GM23338 (cell line): ENCODE measurements at regions not wholly inside any gene's neighbourhood (a gene's known extent, or its start where the extent isn't known, plus 50 kb on each side); places are given as distances from the start of the nearest gene placed in this dataset.
A peak's percentile ranks its signal among the peaks of the same experiment; 100 is the strongest.

Experiments
- ATAC-seq: fragments of 200-7000 bp; cut with Tn5 transposase; 3 replicates; pipeline ENCODE4 v1.9.1; 2020
- DNase-seq: peaks from one replicate; pipeline ENCODE4 v3.0.0-alpha.2; 2015; ENCODE audit warnings: low spot score
- H2AFZ ChIP-seq: fragments of 200-600 bp; sonication (generic); 2 replicates; pipeline ENCODE4 v1.8.0; 2016; ENCODE audit warnings: antibody characterized with exemption, mild to moderate bottlenecking, moderate library complexity
- H3F3A ChIP-seq: fragments of 200-600 bp; sonication (generic); replicated peaks from 2 replicates; pipeline ENCODE4 v1.8.0; 2017; ENCODE audit warnings: antibody characterized with exemption, mixed run types, low read depth
- H3K27ac ChIP-seq: fragments of 200-600 bp; sonication (generic); 2 replicates; pipeline ENCODE4 v1.6.1; 2016; ENCODE audit warnings: low read depth
- H3K27me3 ChIP-seq: fragments of 200-600 bp; sonication (generic); 2 replicates; pipeline ENCODE4 v1.8.0; 2016; ENCODE audit warnings: mild to moderate bottlenecking, mixed run types, moderate library complexity; ENCODE audit not compliant: insufficient read depth
- H3K36me3 ChIP-seq: fragments of 200-600 bp; sonication (generic); 2 replicates; pipeline ENCODE4 v1.8.0; 2016; ENCODE audit warnings: mild to moderate bottlenecking; ENCODE audit not compliant: insufficient read depth
- H3K4me1 ChIP-seq: fragments of 200-600 bp; sonication (generic); 2 replicates; pipeline ENCODE4 v1.8.0; 2016; ENCODE audit warnings: mild to moderate bottlenecking, moderate library complexity; ENCODE audit not compliant: insufficient read depth
- H3K4me2 ChIP-seq: fragments of 200-600 bp; sonication (generic); 2 replicates; pipeline ENCODE4 v1.7.1; 2017; ENCODE audit warnings: mixed run types
- H3K4me3 ChIP-seq: fragments of 200-600 bp; sonication (generic); 2 replicates; pipeline ENCODE4 v1.6.1; 2016; ENCODE audit warnings: mixed run types
- H3K79me2 ChIP-seq: fragments of 200-600 bp; sonication (generic); replicated peaks from 2 replicates; pipeline ENCODE4 v1.8.0; 2017; ENCODE audit warnings: mild to moderate bottlenecking; ENCODE audit not compliant: insufficient read depth
- H3K9me2 ChIP-seq: fragments of 200-600 bp; sonication (generic); 2 replicates; pipeline ENCODE4 v1.8.0; 2017; ENCODE audit not compliant: insufficient read depth
- H4K20me1 ChIP-seq: fragments of 200-600 bp; sonication (generic); replicated peaks from 2 replicates; pipeline ENCODE4 v1.8.0; 2017; ENCODE audit warnings: mild to moderate bottlenecking; ENCODE audit not compliant: insufficient read depth
- H3K27ac Mint-ChIP-seq: 2 replicates; pipeline ENCODE4 v1.8.0; 2020; ENCODE audit warnings: inconsistent platforms, mild to moderate bottlenecking, moderate library complexity, mixed read lengths
- H3K27me3 Mint-ChIP-seq: 3 replicates; pipeline ENCODE4 v1.8.0; 2022; ENCODE audit warnings: low read depth, mild to moderate bottlenecking, moderate library complexity, mixed read lengths, inconsistent platforms; ENCODE audit not compliant: insufficient read depth, poor library complexity
- H3K36me3 Mint-ChIP-seq: 3 replicates; pipeline ENCODE4 v1.8.0; 2021; ENCODE audit warnings: low read depth, mild to moderate bottlenecking, inconsistent platforms, moderate library complexity, mixed read lengths
- H3K4me1 Mint-ChIP-seq: 3 replicates; pipeline ENCODE4 v1.8.0; 2020; ENCODE audit warnings: mild to moderate bottlenecking, inconsistent platforms, mixed read lengths
- H3K4me3 Mint-ChIP-seq: 3 replicates; pipeline ENCODE4 v1.8.0; 2021; ENCODE audit warnings: moderate library complexity, mild to moderate bottlenecking, inconsistent platforms, mixed read lengths
- H3K9me3 Mint-ChIP-seq: 3 replicates; pipeline ENCODE4 v1.8.0; 2020; ENCODE audit warnings: moderate library complexity, mild to moderate bottlenecking, inconsistent platforms, mixed read lengths
- CREB1 ChIP-seq: fragments of 250-450 bp; sonication (Bioruptor Pico); IDR thresholded peaks from 2 replicates; pipeline ENCODE4 v1.5.0; 2020; ENCODE audit warnings: low read depth, mild to moderate bottlenecking, moderate library complexity
- EZH2 ChIP-seq: fragments of 200-600 bp; sonication (generic); IDR thresholded peaks from one replicate; pipeline ENCODE4 v1.8.0; 2017; ENCODE audit warnings: antibody characterized with exemption, mild to moderate bottlenecking, low read depth; ENCODE audit not compliant: unreplicated experiment
- EZH2phosphoT487 ChIP-seq: fragments of 200-600 bp; sonication (generic); IDR thresholded peaks from one replicate; pipeline ENCODE4 v1.8.1; 2018; ENCODE audit warnings: antibody characterized with exemption; ENCODE audit not compliant: unreplicated experiment
- JUNB ChIP-seq: IDR thresholded peaks from one replicate; pipeline ENCODE4 v1.6.1; 2016; ENCODE audit warnings: antibody characterized with exemption; ENCODE audit not compliant: unreplicated experiment
- STAT1 ChIP-seq: IDR thresholded peaks from one replicate; pipeline ENCODE4 v1.6.1; 2016; ENCODE audit warnings: antibody characterized with exemption; ENCODE audit not compliant: unreplicated experiment
- ZNF331 ChIP-seq: fragments of 250-450 bp; sonication (Bioruptor Pico); IDR thresholded peaks from 2 replicates; pipeline ENCODE4 v1.5.0; 2020; ENCODE audit warnings: low read depth, mild to moderate bottlenecking, moderate library complexity
- TF ChIP-seq, protein P1 (sequence below): IDR thresholded peaks from one replicate; pipeline ENCODE4 v1.6.1; 2018; ENCODE audit warnings: antibody characterized with exemption; ENCODE audit not compliant: unreplicated experiment
- TF ChIP-seq, protein P2 (sequence below), 2 experiments: fragments of 200-600 bp in 1 of 2; sonication (generic) in 1 of 2; conservative IDR thresholded peaks; 2 replicates each; pipeline versions ENCODE4 v1.5.1 to v1.6.1; 2016 to 2017; ENCODE audit warnings: antibody characterized with exemption in 2 of 2, low read depth in 2 of 2, mild to moderate bottlenecking in 2 of 2, moderate library complexity in 1 of 2
- TF ChIP-seq, protein P3 (sequence below): fragments of 250-450 bp; sonication (Bioruptor Pico); IDR thresholded peaks from 2 replicates; pipeline ENCODE4 v1.5.0; 2020; ENCODE audit warnings: mild to moderate bottlenecking, moderate library complexity
- TF ChIP-seq, protein P4 (sequence below): IDR thresholded peaks from 2 replicates; pipeline ENCODE4 v1.6.1; 2016; ENCODE audit warnings: antibody characterized with exemption

DNA sequence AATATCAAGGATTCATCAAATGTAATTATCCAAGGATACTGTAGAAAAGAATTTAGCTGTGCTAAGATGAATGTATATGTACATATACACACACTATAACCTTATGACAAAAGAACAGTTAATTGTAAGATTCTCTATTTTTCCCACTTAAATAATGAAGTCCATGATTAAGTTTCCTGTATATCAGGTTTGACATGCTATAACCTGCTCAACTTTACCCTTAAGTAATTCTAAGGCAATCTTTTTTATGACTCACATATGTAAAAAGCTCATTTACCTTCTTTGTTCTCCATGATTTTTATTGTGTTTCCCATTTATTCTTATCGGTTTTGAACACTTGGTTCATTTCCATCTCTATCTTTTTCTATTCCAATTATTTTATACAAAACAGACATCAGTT, 1213.1 kb upstream of the SLC39A10 start (continued):
- TF ChIP-seq, protein P1, sequence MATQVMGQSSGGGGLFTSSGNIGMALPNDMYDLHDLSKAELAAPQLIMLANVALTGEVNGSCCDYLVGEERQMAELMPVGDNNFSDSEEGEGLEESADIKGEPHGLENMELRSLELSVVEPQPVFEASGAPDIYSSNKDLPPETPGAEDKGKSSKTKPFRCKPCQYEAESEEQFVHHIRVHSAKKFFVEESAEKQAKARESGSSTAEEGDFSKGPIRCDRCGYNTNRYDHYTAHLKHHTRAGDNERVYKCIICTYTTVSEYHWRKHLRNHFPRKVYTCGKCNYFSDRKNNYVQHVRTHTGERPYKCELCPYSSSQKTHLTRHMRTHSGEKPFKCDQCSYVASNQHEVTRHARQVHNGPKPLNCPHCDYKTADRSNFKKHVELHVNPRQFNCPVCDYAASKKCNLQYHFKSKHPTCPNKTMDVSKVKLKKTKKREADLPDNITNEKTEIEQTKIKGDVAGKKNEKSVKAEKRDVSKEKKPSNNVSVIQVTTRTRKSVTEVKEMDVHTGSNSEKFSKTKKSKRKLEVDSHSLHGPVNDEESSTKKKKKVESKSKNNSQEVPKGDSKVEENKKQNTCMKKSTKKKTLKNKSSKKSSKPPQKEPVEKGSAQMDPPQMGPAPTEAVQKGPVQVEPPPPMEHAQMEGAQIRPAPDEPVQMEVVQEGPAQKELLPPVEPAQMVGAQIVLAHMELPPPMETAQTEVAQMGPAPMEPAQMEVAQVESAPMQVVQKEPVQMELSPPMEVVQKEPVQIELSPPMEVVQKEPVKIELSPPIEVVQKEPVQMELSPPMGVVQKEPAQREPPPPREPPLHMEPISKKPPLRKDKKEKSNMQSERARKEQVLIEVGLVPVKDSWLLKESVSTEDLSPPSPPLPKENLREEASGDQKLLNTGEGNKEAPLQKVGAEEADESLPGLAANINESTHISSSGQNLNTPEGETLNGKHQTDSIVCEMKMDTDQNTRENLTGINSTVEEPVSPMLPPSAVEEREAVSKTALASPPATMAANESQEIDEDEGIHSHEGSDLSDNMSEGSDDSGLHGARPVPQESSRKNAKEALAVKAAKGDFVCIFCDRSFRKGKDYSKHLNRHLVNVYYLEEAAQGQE = no peak
- TF ChIP-seq JUNB (no peak), CREB1 (no peak)
- TF ChIP-seq, protein P2, sequence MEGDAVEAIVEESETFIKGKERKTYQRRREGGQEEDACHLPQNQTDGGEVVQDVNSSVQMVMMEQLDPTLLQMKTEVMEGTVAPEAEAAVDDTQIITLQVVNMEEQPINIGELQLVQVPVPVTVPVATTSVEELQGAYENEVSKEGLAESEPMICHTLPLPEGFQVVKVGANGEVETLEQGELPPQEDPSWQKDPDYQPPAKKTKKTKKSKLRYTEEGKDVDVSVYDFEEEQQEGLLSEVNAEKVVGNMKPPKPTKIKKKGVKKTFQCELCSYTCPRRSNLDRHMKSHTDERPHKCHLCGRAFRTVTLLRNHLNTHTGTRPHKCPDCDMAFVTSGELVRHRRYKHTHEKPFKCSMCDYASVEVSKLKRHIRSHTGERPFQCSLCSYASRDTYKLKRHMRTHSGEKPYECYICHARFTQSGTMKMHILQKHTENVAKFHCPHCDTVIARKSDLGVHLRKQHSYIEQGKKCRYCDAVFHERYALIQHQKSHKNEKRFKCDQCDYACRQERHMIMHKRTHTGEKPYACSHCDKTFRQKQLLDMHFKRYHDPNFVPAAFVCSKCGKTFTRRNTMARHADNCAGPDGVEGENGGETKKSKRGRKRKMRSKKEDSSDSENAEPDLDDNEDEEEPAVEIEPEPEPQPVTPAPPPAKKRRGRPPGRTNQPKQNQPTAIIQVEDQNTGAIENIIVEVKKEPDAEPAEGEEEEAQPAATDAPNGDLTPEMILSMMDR (conservative IDR thresholded peaks at IDR 0.05; ENCODE audit: low read depth in 2 of 2) = no peak

DNA sequence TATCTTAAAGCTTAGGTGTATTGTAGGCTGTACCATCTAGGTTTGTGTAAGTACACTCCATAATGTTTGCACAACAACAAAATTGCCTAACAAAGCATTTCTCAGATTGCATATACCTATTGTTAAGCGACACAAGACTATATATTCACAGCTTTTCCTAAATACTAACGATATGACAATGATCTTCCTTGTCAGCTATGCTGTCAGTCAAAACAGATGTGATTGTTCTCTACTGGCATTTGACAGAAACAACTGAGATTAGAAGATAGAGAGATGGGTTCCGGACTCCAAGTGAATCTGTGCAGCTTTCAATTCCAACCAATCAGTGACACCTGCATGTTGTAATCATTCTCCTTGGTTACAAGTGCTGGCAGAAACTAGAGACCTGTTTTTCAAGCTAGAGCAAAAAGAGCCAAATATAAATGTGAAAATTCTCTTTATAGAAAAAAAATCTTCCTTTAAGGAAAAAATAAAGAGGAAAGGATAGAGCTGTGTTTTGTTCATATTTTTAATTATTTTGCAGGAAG, 1232.3 kb upstream of the SLC39A10 start:
- Histone ChIP-seq H3K27ac (no peak overlapping the region), H3K27me3 (no peaks in the 10 kb centered on the region), H3K4me1 (no peaks in the 10 kb centered on the region), H3F3A (no peaks in the 10 kb centered on the region), H3K4me3 (no peak overlapping the region), H3K36me3 (no peaks in the 10 kb centered on the region), H3K9me2 (no peaks in the 10 kb centered on the region), H3K4me2 (no peak overlapping the region), H2AFZ (0 out of 2 replicates have a peak overlapping the region, but pooled peaks have one; percentile 64), H4K20me1 (no peaks in the 10 kb centered on the region), H3K79me2 (no peaks in the 10 kb centered on the region)
- DNase-seq (no peak), ATAC-seq (no peak)
- Mint-ChIP-seq H3K9me3 (no peaks in the 10 kb centered on the region), H3K27me3 (no peaks in the 10 kb centered on the region), H3K36me3 (no peaks in the 10 kb centered on the region), H3K4me1 (no peaks in the 10 kb centered on the region), H3K27ac (no peak overlapping the region), H3K4me3 (no peak overlapping the region)
- TF ChIP-seq JUNB (no peak), EZH2 (no peak), EZH2phosphoT487 (no peak), STAT1 (no peak), ZNF331 (CRISPR knock-in tag) (no peak)
- TF ChIP-seq, protein P2 (conservative IDR thresholded peaks at IDR 0.05; ENCODE audit: low read depth in 2 of 2) = no peak
- TF ChIP-seq, protein P3, sequence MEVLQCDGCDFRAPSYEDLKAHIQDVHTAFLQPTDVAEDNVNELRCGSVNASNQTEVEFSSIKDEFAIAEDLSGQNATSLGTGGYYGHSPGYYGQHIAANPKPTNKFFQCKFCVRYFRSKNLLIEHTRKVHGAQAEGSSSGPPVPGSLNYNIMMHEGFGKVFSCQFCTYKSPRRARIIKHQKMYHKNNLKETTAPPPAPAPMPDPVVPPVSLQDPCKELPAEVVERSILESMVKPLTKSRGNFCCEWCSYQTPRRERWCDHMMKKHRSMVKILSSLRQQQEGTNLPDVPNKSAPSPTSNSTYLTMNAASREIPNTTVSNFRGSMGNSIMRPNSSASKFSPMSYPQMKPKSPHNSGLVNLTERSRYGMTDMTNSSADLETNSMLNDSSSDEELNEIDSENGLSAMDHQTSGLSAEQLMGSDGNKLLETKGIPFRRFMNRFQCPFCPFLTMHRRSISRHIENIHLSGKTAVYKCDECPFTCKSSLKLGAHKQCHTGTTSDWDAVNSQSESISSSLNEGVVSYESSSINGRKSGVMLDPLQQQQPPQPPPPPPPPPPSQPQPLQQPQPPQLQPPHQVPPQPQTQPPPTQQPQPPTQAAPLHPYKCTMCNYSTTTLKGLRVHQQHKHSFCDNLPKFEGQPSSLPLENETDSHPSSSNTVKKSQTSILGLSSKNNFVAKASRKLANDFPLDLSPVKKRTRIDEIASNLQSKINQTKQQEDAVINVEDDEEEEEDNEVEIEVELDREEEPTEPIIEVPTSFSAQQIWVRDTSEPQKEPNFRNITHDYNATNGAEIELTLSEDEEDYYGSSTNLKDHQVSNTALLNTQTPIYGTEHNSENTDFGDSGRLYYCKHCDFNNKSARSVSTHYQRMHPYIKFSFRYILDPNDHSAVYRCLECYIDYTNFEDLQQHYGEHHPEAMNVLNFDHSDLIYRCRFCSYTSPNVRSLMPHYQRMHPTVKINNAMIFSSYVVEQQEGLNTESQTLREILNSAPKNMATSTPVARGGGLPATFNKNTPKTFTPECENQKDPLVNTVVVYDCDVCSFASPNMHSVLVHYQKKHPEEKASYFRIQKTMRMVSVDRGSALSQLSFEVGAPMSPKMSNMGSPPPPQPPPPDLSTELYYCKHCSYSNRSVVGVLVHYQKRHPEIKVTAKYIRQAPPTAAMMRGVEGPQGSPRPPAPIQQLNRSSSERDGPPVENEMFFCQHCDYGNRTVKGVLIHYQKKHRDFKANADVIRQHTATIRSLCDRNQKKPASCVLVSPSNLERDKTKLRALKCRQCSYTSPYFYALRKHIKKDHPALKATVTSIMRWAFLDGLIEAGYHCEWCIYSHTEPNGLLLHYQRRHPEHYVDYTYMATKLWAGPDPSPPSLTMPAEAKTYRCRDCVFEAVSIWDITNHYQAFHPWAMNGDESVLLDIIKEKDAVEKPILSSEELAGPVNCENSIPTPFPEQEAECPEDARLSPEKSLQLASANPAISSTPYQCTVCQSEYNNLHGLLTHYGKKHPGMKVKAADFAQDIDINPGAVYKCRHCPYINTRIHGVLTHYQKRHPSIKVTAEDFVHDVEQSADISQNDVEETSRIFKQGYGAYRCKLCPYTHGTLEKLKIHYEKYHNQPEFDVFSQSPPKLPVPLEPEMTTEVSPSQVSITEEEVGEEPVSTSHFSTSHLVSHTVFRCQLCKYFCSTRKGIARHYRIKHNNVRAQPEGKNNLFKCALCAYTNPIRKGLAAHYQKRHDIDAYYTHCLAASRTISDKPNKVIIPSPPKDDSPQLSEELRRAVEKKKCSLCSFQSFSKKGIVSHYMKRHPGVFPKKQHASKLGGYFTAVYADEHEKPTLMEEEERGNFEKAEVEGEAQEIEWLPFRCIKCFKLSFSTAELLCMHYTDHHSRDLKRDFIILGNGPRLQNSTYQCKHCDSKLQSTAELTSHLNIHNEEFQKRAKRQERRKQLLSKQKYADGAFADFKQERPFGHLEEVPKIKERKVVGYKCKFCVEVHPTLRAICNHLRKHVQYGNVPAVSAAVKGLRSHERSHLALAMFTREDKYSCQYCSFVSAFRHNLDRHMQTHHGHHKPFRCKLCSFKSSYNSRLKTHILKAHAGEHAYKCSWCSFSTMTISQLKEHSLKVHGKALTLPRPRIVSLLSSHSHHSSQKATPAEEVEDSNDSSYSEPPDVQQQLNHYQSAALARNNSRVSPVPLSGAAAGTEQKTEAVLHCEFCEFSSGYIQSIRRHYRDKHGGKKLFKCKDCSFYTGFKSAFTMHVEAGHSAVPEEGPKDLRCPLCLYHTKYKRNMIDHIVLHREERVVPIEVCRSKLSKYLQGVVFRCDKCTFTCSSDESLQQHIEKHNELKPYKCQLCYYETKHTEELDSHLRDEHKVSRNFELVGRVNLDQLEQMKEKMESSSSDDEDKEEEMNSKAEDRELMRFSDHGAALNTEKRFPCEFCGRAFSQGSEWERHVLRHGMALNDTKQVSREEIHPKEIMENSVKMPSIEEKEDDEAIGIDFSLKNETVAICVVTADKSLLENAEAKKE (CRISPR knock-in tag) = no peak
- TF ChIP-seq, protein P4, sequence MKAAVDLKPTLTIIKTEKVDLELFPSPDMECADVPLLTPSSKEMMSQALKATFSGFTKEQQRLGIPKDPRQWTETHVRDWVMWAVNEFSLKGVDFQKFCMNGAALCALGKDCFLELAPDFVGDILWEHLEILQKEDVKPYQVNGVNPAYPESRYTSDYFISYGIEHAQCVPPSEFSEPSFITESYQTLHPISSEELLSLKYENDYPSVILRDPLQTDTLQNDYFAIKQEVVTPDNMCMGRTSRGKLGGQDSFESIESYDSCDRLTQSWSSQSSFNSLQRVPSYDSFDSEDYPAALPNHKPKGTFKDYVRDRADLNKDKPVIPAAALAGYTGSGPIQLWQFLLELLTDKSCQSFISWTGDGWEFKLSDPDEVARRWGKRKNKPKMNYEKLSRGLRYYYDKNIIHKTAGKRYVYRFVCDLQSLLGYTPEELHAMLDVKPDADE = no peak
